HS-27A (cell line): ENCODE measurements at regions not wholly inside any gene's neighbourhood (a gene's known extent, or its start where the extent isn't known, plus 50 kb on each side); places are given as distances from the start of the nearest gene placed in this dataset.

Experiments
- DNase-seq: peaks from one replicate; pipeline ENCODE4 v3.0.0-alpha.2; 2012; ENCODE audit warnings: low read depth, missing footprints

DNA sequence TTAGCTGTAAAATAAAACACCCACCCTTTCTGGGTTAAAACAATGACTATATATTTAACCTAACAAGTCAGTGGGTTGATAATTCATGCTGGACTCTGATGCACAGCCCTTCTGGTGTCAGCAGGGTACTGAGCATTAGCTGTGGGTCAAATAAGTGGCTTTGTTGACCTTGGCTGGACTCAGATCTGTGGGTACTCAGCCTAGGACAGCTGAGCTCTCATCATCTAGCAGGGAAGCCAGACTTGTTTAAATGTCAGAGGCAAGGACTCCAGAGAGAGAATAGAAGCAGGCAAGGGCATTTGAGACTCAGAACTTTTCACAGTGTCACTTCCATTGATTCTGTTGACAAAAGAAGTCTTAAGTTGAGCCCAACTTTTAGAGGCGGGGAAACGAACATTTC is 1063.8 kb upstream of the CDH8 start:
- DNase-seq, result no peak

DNA sequence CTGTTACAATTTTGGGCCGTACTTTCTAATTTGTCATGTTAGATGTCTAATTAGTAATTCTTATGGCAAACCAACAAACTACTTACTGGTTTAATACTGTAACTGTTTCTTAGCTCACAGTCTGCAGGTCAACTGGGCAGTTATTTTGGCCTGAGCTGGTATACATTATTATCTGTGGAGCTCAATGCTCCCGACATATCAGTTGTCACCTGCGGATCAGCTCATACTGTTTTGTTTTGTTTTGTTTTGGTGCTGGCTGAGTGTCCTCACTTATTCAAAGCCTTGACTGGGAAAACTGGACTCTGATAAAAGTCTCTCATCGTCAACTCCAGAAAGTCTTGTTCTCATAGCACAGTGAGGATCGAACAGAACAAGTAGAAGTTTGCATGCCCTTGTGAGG is 1060.6 kb upstream of the CDH8 start:
- no peak for DNase-seq

DNA sequence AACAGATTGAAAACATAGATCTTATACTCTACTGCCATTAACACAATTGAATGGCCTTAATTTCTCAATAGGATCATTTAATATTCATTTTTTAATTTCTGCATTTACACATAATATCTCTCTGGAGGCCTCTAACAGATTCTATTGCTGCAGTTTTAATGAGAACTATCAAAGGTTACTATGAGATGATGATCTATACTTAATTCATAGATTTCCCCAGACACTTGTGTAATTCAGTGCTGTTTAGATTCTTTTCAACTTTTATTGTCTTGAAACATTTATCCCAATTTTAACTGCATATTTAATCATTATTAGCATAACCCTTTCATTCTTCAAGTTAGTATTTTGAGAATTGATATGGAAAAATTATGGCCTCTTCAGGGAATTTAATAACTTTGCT is 1056.5 kb upstream of the CDH8 start:
- DNase-seq, result no peak

DNA sequence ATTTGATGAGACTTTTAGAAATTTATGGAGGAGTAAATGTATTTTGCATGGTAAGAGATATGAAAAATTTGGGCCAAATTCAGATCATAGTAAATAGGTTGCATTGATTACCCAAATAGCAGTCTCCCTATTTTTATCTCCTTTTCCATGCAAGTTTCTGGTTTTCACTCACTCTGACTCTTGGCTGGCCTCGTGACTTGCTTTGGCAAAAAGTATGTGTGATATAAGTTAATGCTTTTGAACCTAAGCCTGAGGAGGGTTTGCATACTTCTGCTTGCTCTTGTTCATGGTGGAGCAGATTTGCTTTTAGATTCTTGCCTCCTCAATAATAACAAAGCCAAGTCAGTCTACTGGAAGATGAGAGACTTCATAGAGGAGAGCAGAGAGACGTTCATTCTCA is 1045.9 kb upstream of the CDH8 start:
- DNase-seq, result no peak

DNA sequence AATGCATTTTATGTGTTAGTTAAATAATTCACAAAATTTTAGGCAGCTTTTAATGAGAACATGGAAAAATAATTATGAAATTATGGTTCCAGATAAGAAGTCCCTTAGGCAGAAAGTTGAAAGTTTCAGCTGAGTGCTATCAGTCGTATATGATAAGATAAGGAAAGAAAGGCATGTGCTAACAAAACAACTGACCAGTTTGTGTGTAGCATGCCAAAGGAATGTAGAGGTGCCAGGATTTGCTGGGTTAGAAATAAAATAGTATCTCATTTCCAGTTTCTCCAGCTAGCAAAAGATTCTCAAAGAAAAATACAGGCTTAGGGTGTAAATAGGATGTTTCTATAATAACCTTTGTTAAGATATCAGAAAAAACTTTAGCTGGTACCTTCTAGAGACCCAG is 1044.5 kb upstream of the CDH8 start:
- no peak for DNase-seq

DNA sequence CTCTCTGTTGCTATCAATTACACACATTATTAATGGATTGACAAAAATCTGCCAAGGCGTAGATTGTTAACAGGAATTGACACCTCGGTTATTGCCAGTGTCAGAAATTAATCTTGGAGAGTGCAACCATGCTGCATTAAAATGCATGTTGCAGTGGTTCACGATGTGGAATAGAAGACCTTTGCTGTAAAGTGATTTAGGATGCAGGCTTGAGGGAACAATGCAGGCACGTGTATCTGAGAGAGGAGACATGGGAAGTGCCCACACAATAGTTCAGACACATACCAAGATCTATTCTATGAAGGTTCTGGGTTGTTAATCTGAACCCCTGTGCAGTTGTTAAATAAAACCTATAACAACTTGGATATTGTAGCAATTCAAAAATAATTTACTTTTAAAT is 1032.8 kb upstream of the CDH8 start:
- DNase-seq, result no peak

DNA sequence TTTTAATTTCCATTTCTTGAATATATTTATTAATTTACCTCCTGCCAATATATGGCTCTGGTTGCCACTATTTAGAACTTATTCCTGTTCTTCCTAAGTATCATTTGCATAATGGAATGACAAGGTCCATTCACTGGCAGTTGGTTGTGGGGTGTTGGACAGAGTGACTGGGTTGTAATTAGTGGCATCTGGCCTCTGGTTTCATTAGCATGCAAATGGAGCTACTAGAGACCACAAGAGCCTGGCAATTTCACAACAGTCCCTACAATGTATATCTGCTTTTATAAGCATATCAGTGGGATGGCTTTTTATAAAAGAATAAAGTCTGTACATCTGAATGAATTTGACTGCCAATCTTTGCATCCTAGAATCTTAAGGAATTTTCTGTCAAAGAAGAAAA is 1030.9 kb upstream of the CDH8 start:
- no peak for DNase-seq

DNA sequence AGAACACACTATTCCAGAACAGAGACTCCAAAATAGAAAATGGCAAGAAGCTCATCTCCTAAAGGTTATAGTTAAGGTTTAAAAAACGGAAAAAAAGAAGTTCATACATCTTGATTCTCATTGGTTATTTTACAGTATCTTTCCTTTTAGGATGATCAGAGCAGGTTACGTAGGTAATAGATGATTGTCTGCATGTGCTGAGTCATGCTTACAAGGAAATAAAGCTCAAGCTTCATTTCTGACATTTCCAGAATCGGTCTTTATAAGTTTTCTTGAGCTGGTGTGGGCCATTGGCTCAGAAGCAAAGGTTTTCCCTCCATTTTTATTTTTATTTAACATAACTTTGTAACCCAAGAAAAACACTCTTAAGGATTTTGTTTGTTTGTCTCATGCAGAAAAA is 1030.3 kb upstream of the CDH8 start:
- DNase-seq, result no peak

DNA sequence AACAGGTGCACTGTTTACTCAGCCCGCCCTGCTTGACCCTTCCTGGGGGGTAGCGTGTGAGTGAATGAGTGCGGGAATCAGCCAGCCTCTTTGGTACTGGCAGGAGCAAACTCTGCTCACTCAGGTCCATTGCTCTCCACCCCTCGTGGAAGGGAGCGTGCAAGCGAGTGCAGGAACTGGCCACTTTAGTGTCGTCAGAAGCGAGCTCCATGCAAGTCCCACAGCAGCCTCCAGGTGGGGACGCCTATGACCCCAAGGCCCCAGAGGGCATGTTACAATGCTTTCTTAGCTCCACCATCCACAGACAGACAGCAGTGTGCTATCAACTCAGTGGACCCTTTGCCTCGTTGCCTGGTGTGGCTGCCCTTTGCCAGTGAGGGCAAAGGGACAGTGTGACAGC is 1025.1 kb upstream of the CDH8 start:
- no peak for DNase-seq

DNA sequence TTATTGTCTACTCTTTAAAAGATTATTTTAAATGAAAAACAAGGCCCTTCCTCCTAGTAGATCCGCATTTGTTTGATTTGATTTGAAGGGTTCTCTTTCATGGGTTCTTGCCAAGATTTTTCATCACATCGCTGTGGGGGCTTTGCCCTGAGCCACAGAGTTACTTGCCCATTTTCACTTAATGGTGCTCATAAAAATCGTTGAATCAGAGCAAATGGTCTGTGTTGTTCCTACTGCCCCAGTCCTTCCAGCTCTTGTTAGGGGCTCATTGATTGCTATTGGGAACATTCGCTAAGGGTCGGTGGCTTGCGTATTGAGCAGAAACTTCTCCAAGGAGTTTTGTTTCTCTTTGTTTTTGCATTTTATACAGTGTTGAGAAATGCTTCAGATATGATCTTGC is 1023.4 kb upstream of the CDH8 start:
- no peak for DNase-seq

DNA sequence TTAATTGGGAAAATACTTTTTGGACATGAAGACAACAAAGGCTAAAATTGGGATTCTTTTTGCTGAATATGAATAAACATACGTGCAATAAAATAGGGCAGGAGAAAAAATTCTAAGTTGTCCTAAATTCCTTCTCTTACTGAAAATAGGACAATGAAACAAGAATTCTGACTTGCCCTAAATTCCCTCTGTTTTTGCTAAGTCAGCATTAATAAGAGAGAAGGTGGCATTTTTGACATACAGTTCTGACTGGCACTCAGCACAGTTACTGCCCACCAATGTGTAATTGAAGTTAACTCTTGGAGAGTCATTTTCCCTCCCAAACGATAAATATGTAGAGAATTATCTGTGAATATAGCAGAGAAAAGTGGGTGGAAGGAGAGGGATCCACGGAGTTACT is 1021.1 kb upstream of the CDH8 start:
- DNase-seq, result no peak

DNA sequence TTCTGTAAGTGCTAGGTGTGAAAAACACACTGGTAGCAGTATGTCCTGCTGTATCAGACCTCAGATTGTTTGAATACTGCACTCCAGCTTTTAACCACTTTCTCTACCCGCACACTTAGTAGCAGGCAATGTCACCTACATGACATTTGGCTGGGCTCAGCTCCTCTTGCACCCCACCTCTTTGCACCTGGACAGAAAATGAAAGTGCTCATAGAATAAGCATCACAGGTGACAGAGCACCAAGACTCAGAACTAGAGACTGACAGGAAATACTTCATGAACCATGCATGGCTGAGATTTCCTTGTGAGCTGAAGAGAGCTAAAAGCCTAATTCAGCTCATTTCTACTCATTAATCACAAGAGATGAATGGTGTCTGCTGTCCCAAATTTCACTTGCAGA is 1014.2 kb upstream of the CDH8 start:
- DNase-seq, result no peak

DNA sequence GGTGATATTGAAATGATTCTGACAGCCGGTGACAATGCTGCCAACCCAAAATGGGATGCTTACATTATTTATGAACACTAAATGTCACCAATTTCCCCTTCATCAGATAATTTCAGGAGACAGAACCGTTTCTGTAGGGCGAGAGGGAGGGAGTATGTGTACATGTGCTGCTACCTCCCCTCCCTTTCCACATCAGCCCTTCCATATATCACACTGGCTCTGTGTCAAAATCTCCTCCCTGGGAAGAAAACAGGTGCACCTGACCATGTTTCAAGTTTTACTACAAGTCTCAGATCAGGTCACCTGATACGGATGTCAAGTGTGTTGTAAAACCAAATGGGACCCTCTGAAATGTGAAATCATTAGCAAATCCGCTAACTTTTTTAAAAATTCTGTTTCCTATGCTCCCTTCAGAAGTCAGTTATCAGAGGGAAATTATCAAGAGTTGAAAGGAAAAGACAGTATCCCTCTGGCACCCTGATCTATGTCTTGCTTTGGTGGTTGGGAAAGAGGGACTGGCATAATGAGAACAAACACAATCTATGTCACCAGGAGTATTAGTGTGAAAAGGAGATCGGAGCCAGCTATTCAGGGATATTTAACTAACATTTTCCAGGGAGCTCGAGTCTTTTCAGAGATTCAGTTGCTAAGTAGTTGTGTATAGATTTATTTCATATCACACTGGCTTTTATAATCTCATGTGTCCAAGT is 1002.3 kb upstream of the CDH8 start:
- DNase-seq, result no peak

DNA sequence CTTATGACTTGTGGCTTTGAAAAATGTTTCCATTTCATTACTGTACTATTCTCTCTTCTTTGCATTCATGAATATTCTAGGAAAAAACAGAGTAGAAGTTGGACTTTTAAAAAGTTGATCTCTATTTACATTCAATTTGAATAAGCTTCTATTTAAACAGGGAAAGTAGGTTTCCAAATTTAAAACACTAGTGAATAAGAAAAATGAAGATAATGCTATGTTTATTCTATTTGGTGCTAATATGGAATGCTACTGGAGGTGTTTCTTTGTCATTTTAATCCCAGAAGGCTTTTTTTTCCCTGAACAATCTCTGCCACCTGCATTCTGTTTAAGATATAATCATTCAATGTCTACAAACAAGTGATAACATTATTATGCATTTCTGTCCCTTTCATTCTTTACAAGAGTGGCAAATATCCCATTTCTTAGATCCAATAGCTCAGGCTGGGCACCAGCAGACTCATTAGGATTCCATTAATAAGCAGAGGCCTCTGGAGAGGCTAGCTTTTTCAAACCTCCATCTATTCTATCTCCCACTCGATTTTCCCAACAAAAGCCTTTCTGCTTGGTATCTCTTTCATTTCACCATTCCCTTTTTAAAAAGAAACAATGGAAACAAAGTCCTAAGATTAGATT is 1001.6 kb upstream of the CDH8 start:
- DNase-seq, result no peak

DNA sequence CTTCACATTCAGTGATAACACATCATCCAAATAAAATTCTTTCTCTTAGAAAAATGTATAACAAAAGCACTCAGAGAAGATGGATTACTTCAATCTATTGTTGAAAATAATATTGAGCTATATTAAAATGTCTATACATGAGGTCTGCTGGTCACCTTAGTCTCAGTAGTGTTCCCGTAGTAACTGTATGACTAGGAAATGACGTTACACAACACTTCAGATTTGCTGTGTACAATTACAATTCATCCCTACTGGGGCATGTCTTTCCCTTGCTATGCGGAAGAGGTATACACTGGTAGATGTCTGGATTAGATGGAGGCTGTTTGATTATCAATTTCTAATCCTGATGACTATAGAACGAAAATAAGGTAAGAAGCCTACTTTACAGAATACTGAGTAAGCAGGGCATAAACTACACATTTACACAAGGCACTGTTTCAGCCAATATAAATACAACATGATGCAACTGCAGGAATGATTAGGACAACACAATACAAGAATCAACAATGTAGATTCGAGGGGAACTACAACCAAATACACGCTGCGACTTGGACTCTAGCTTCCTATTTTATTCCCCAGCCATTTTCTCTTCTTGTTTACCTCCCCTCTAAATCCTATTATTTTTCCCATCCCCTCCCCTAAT is 982.5 kb upstream of the CDH8 start:
- no peak for DNase-seq

DNA sequence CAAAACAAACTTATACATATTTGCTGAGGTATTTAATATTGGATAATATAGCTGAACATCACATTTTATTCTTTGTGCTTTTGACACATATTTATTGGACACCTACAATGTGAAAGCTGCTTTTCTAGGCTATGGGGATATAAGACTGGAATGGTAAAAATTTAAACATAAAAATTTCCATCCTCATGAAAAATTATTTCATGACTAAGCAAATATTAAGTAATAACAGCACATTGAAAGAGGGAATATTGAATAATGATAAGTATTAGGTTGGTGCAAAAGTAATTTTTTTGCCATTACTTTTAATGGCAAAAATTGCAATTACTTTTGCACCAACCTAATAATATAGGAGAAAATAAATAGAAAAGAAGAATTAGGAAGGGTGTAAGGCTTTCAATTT is 972.5 kb upstream of the CDH8 start:
- no peak for DNase-seq

DNA sequence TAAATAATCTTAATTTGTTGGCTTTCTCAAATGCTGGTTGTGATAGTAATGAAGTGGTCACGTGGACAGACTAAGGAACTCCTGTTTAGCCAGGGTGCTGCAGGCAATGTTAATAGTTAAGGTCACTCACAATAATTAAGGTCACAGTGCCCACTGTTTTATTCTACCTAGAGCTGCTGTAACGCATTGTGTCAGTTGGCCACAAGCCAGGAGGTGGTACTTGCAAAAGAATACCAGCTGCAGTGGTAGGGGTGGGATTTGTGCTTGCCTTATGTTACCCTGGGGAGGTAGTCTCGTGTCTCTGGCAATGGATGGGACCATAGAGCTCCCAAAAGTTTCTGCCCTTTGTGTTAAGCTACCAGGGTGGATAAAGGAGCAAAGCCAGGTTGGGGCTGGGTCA is 969.1 kb upstream of the CDH8 start:
- no peak for DNase-seq

DNA sequence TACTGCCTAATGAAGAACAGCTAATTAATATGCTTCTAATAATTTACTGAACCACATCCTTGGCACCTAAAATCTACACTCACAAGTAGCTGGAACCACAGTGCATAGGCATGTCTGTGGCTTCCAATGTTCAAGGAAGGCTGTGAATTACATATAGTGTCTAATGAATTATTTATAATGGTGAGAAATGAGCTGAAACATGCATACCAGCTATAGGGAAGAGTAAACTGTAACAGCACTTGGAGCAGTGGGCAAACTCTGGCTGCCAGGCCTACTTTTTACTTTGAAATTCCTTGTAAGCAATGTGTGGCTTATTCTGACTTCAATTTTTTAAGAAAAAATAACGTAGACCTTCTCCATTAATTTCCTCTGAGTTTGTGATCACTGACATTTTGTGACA is 953.2 kb upstream of the CDH8 start:
- no peak for DNase-seq

DNA sequence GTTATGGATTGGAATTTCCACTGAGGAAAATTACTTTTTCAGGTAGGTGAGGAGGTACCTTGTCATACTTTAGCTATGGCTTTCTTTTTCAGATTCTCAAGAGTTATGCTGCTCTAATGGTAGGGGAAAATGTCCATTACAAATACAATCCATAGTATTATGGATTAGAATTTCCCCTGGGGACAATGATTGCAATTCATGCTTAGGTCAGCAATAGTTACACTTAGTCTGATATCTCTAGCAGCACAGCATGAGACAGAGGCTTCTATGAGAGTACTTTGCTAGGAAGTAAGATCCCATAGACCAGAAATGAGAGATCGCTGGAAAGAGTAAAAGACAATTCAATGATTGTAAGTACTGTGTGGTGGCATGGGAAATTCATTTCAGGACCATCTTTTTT is 949.5 kb upstream of the CDH8 start:
- no peak for DNase-seq

DNA sequence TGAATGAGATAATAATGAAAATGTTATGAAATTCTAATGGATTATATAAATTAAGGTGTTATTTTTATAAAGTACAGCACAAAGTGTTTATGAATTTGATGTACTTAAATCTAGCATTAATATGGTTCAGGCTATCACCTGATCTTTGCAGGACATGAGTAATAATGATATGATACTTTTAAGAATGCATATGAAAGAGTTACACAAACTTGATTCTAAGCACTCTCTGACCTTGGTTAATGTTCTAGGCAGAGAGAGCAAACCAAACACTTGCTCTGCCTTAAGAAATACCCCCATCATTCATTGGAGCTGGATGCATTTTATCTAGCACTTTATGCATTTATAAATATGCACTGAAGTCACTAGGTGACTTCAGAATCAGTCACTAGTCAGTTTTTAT is 942.2 kb upstream of the CDH8 start:
- no peak for DNase-seq

DNA sequence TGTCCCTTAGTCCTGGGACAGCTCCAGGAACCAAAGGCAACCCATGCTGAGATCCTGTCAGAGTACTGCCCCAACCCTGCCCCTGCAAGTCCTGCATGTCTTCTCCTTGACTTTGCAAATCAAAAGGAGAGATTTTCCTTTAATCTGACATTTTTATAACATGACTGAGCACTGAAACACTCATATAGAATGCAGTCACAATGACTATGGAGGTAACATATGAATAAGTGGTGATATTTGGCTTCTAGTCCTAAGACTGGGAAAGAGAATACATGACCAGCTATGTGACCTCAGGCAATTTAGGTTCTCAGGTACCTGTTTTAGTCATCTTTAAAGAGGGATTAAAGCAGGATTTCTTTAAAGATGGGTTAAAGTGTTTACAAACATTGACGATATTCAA is 941.6 kb upstream of the CDH8 start:
- no peak for DNase-seq

DNA sequence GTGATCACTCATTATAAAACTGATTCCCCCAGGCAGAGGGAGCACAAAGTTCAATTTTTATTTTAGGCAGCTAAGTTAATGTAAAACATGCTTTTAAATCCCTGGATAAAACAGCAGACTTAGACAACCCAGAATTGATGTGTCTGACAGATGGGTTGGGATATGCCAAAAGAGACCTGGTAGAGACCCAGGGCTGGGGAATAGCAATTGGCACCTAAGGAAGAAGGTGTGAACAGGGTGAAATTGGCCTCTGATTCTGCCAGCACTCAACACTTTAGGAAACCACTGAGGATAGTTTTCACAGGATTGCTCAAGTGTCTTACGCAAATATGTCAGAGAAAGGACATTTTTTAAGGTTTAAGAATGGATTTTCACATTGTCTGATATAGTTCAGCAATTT is 938.2 kb upstream of the CDH8 start:
- DNase-seq, result no peak

DNA sequence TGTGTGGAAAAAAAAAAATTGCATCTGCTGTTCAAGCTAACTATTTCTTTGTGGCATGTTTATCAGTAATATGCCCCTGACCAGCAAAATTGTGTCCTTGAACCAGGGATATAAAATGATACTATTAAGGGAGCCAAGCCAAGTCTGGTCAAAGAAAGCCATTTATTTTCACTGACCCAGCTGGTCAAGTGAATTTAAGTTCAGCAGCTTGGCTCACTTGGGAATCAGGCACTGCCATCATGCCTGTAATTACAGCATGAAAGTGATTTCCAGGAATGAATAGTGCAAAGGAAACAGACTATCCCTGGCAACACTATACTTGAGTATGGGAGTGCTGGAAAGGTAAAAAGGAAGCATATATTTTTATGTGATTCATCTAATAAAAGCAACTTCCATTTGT is 934.6 kb upstream of the CDH8 start:
- no peak for DNase-seq
